PC-3 (cell line): ENCODE measurements at regions not wholly inside any gene's neighbourhood (a gene's known extent, or its start where the extent isn't known, plus 50 kb on each side); places are given as distances from the start of the nearest gene placed in this dataset.
A peak's percentile ranks its signal among the peaks of the same experiment; 100 is the strongest.

ENCODE experiments used
- ATAC-seq: fragments of 200-7000 bp; cut with Tn5 transposase; 2 replicates; pipeline ENCODE4 v1.9.1; 2020; ENCODE audit warnings: mild to moderate bottlenecking, moderate library complexity
- BruUV-seq: library from RNA; stranded (reverse); fragments of 400-500 nt; replicated peaks from 2 replicates; lab custom pipeline; 2021; lab: Mats Ljungman, UMichigan
- CTCF ChIA-PET: fragments of 300-600 bp; sonication (Branson Sonifier 250); formaldehyde crosslinking; loops from one replicate; lab custom pipeline; 2022; ENCODE audit warnings: antibody characterized with exemption; lab: Charles Lee
- POLR2A ChIA-PET: fragments of 300-600 bp; sonication (Branson Sonifier 250); formaldehyde crosslinking; loops from one replicate; lab custom pipeline; 2022; ENCODE audit warnings: antibody characterized with exemption; ENCODE audit not compliant: unreplicated experiment; lab: Charles Lee
- DNase-seq: peaks from one replicate; pipeline ENCODE4 v3.0.0-alpha.2; 2015
- H2AFZ ChIP-seq: fragments of 300-600 bp; sonication (generic); 2 replicates; pipeline ENCODE4 v1.6.0; 2016; ENCODE audit warnings: antibody characterized with exemption, low read length
- H3F3A ChIP-seq: fragments of 300-600 bp; sonication (generic); one replicate; pipeline ENCODE4 v1.6.0; 2017; ENCODE audit warnings: antibody characterized with exemption, low read length, control low read depth, mild to moderate bottlenecking; ENCODE audit not compliant: unreplicated experiment
- H3K27ac ChIP-seq: fragments of 300-600 bp; sonication (generic); 2 replicates; pipeline ENCODE4 v1.5.1; 2016; ENCODE audit warnings: mild to moderate bottlenecking, low read length
- H3K27me3 ChIP-seq: fragments of 300-600 bp; sonication (generic); 2 replicates; pipeline ENCODE4 v1.6.1; 2016; ENCODE audit warnings: low read length, mixed read lengths
- H3K36me3 ChIP-seq: fragments of 300-600 bp; sonication (generic); 2 replicates; pipeline ENCODE4 v1.6.1; 2016; ENCODE audit warnings: low read depth, mixed run types, low read length, mixed read lengths
- H3K4me1 ChIP-seq: fragments of 300-600 bp; sonication (generic); 2 replicates; pipeline ENCODE4 v1.5.1; 2016; ENCODE audit warnings: low read length; ENCODE audit not compliant: insufficient read depth
- H3K4me2 ChIP-seq: fragments of 300-600 bp; sonication (generic); 2 replicates; pipeline ENCODE4 v1.6.0; 2016; ENCODE audit warnings: low read length
- H3K4me3 ChIP-seq: fragments of 300-600 bp; sonication (generic); 2 replicates; pipeline ENCODE4 v1.5.1; 2016; ENCODE audit warnings: mild to moderate bottlenecking, low read length, mixed read lengths
- H3K79me2 ChIP-seq: fragments of 300-600 bp; sonication (generic); 2 replicates; pipeline ENCODE4 v1.6.1; 2017; ENCODE audit warnings: low read length, mixed read lengths
- H3K9ac ChIP-seq: fragments of 300-600 bp; sonication (generic); 2 replicates; pipeline ENCODE4 v1.6.0; 2016; ENCODE audit warnings: mild to moderate bottlenecking, low read length
- H3K9me2 ChIP-seq: fragments of 300-600 bp; sonication (generic); replicated peaks from 2 replicates; pipeline ENCODE4 v1.6.1; 2016; ENCODE audit warnings: mixed run types, low read length, mixed read lengths
- H3K9me3 ChIP-seq: fragments of 300-600 bp; sonication (generic); 2 replicates; pipeline ENCODE4 v1.6.1; 2016; ENCODE audit warnings: low read length, mixed read lengths
- H4K20me1 ChIP-seq: fragments of 300-600 bp; sonication (generic); 2 replicates; pipeline ENCODE4 v1.6.1; 2016; ENCODE audit warnings: low read length, mixed read lengths
- EZH2 ChIP-seq: fragments of 300-600 bp; sonication (generic); IDR thresholded peaks from one replicate; pipeline ENCODE4 v1.6.1; 2017; ENCODE audit warnings: antibody characterized with exemption, mild to moderate bottlenecking, low read length; ENCODE audit not compliant: unreplicated experiment
- EZH2phosphoT487 ChIP-seq: fragments of 300-600 bp; sonication (generic); IDR thresholded peaks from 2 replicates; pipeline ENCODE4 v1.6.1; 2018; ENCODE audit warnings: mild to moderate bottlenecking, antibody characterized with exemption, low read length, borderline replicate concordance
- intact Hi-C: fragments of 100-400 bp; cut with micrococcal nuclease; formaldehyde crosslinking; loops from 2 replicates; pipeline ENCODE4 v1.9.0; 2023
- TF ChIP-seq, protein P1 (sequence below): fragments of 300-600 bp; sonication (generic); conservative IDR thresholded peaks from 2 replicates; pipeline ENCODE4 v1.5.1; 2017; ENCODE audit warnings: antibody characterized with exemption, low read depth, mild to moderate bottlenecking, low read length

DNA sequence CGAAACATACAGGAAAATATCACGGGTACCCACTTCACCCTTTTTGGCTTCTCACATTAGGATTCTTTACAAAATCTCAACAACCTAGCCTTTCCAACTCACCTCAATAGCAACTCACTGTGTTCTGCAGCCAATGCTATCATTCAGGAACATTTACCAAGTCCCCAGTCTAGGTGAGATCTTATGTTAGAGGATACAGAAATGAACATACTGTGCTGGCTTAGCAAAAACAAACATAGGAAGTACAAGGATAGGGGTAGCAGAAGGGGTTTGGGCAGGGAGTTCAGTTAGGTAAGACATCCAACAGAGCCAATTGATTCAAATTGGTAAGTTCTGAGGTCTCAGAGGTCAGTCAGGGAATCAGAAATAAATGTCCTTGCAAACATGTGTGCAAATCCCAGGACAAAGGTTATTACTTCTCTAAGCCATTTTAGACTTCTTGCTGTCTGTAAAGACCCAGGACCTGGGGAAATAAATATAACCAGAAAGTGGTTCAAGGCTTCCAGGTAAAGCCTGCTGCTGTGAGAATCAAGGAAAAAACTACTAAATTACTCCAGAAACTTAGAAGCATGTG is 556.3 kb upstream of the CHAC2 start:
- no peaks in the 10 kb centered on the region for H3K36me3 ChIP-seq
- no peak overlapping the region for H3K9ac ChIP-seq
- no peaks in the 10 kb centered on the region for H3K27me3 ChIP-seq
- TF ChIP-seq, protein P1, sequence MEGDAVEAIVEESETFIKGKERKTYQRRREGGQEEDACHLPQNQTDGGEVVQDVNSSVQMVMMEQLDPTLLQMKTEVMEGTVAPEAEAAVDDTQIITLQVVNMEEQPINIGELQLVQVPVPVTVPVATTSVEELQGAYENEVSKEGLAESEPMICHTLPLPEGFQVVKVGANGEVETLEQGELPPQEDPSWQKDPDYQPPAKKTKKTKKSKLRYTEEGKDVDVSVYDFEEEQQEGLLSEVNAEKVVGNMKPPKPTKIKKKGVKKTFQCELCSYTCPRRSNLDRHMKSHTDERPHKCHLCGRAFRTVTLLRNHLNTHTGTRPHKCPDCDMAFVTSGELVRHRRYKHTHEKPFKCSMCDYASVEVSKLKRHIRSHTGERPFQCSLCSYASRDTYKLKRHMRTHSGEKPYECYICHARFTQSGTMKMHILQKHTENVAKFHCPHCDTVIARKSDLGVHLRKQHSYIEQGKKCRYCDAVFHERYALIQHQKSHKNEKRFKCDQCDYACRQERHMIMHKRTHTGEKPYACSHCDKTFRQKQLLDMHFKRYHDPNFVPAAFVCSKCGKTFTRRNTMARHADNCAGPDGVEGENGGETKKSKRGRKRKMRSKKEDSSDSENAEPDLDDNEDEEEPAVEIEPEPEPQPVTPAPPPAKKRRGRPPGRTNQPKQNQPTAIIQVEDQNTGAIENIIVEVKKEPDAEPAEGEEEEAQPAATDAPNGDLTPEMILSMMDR: no peak
- no peak for TF ChIP-seq EZH2phosphoT487
- no peak for TF ChIP-seq EZH2
- H3K9me3 ChIP-seq: no peaks in the 10 kb centered on the region
- no peaks in the 10 kb centered on the region for H4K20me1 ChIP-seq
- no peak overlapping the region for H3K4me2 ChIP-seq
- H3K4me1 ChIP-seq: peaks cover 14% of the 10 kb centered on the region; the same call in 1 of the 2 replicates
- no peaks in the 10 kb centered on the region for H3K9me2 ChIP-seq
- POLR2A ChIA-PET: no interaction called here
- H3K27ac ChIP-seq: no peak overlapping the region
- BruUV-seq: no TSS peak
- no peak overlapping the region for H2AFZ ChIP-seq
- intact Hi-C loops: no loop called here
- H3K79me2 ChIP-seq: no peaks in the 10 kb centered on the region
- CTCF ChIA-PET: interaction anchor here (1.3 kb wide), 1 partner anchor 192 kb away, joined by 6 read pairs; no protein-coding TSS in a partner anchor
- no peaks in the 10 kb centered on the region for H3F3A ChIP-seq
- ATAC-seq: no peak
- no peak overlapping the region for H3K4me3 ChIP-seq
- DNase-seq: no peak

DNA sequence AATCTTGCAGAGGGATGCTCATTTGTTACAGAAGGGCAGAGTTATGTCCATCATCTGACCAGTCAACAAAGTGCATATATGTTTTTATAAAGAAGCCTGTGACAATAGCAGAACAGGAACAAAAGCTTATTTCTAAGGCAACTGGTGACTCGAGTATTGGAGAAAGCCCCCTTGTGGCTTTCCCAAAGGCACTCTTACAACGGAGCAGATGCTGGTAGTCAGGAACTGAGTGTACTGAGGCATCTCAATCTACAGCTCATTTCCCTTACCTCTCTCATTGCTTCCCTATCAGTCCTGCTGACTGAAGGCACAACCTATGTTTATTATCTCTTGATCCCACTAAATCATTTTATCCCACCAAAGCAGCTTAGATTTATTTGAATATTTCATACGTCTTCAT is 557.1 kb upstream of the CHAC2 start:
- H3K27ac ChIP-seq: no peak overlapping the region
- no peaks in the 10 kb centered on the region for H3K9me3 ChIP-seq
- H3K27me3 ChIP-seq: no peaks in the 10 kb centered on the region
- H3K4me1 ChIP-seq: peaks cover 14% of the 10 kb centered on the region; the same call in 1 of the 2 replicates
- ChIA-PET CTCF (interaction anchor here (0.6 to 1.3 kb wide), 2 partner anchors 106 to 192 kb away, joined by 4 to 6 read pairs; no protein-coding TSS in a partner anchor), POLR2A (no interaction called here)
- intact Hi-C loops: no loop called here
- DNase-seq (peak; percentile 22), ATAC-seq (0 out of 2 replicates have a peak, but pooled peaks have one; percentile 38)
- H3K4me3 ChIP-seq: no peak overlapping the region
- no peak for TF ChIP-seq EZH2
- TF ChIP-seq, protein P1: peak; percentile 42
- TF ChIP-seq EZH2phosphoT487: no peak
- H4K20me1 ChIP-seq: no peaks in the 10 kb centered on the region
- H3K9ac ChIP-seq: no peak overlapping the region
- peak overlapping the region; percentile 29; the same call in 1 of the 2 replicates for H2AFZ ChIP-seq
- H3K79me2 ChIP-seq: no peaks in the 10 kb centered on the region
- H3K9me2 ChIP-seq: no peaks in the 10 kb centered on the region
- no TSS peak for BruUV-seq
- H3K36me3 ChIP-seq: no peaks in the 10 kb centered on the region
- H3F3A ChIP-seq: no peaks in the 10 kb centered on the region
- no peak overlapping the region for H3K4me2 ChIP-seq
